ENCODE measurements at regions not wholly inside any gene's neighbourhood (a gene's known extent, or its start where the extent isn't known, plus 50 kb on each side); places are given as distances from the start of the nearest gene placed in this dataset.

DNA sequence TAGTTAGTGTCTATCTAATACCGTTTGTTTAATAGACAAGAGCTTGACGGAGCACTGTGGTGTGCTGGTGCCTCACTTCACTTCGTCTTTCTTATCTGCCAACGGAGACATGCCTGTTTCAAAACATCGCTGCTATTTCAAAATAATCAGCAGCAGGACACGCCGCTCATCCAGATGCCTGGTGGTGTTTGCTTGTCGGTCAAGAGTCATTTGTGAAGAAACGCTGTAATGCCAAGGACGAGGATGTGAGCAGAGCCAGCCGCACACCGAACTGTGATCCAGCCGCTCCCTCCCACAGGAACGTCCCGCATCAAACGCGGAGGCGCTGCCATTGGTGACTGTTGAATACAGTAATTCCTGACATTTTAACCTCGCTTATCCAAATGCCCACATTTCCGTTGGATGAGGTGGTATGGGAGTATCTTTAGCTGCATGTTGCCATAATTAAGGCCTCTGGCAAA lies 432.4 kb downstream of the FBXO15 start:
- TF ChIP-seq, protein P1, sequence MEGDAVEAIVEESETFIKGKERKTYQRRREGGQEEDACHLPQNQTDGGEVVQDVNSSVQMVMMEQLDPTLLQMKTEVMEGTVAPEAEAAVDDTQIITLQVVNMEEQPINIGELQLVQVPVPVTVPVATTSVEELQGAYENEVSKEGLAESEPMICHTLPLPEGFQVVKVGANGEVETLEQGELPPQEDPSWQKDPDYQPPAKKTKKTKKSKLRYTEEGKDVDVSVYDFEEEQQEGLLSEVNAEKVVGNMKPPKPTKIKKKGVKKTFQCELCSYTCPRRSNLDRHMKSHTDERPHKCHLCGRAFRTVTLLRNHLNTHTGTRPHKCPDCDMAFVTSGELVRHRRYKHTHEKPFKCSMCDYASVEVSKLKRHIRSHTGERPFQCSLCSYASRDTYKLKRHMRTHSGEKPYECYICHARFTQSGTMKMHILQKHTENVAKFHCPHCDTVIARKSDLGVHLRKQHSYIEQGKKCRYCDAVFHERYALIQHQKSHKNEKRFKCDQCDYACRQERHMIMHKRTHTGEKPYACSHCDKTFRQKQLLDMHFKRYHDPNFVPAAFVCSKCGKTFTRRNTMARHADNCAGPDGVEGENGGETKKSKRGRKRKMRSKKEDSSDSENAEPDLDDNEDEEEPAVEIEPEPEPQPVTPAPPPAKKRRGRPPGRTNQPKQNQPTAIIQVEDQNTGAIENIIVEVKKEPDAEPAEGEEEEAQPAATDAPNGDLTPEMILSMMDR (IDR thresholded peaks at IDR 0.05), result no peak
- TF ChIP-seq POLR2A (IDR thresholded peaks at IDR 0.05) (no peak), POLR2AphosphoS5 (IDR thresholded peaks at IDR 0.05; ENCODE audit: insufficient read depth in 1 of 2, low read depth in 1 of 2) (no peak)

All from vagina (tissue), 2 donors.